SK-N-MC (cell line): ENCODE measurements at regions not wholly inside any gene's neighbourhood (a gene's known extent, or its start where the extent isn't known, plus 50 kb on each side); places are given as distances from the start of the nearest gene placed in this dataset.

Experiments
- EZH2 ChIP-seq: fragments of 200-600 bp; sonication (generic); IDR thresholded peaks from one replicate; pipeline ENCODE4 v1.6.1; 2017; ENCODE audit warnings: antibody characterized with exemption
- POLR2AphosphoS5 ChIP-seq: IDR thresholded peaks from 2 replicates; pipeline ENCODE4 v1.6.1; 2012; ENCODE audit warnings: mild to moderate bottlenecking, low read depth, low read length, borderline replicate concordance

DNA sequence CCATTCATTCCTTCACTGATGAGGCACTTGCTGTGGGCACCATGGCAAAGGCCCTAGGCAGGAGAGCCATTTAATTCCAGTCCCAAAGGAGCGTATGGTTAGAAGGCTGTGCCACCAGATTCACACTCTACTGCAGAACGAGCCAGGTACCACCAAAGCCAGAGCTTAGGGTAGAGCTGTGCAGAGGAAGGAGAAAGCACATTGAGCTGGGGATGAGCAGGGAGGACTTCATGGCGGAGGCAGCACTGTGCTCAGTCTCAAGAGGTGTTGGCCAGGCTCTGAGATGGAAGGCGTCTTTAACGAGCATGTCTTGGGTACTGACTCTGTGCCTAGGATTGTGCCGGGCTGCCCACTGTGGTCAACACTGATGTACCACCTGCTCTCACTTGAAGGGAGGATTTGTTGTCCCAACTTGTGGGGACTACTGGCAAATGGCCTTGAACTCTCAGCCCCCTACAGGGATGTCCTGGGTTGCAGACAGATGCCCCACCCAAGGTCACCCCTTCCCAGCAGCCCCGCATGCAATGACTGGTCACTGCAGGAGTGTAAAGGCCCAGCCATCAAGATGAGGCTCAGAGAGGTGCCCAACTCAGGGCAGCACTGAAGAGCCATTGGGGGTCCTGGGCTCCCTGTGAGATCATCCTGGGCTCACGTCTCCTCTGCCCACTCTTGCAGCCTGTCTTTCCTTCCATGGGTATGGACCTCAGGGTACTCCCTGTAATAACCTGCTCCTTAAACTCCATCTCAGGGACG, 251.4 kb downstream of the GLI2 start:
- TF ChIP-seq EZH2 (no peak), POLR2AphosphoS5 (no peak)
